B cell (primary cell): ENCODE measurements at regions not wholly inside any gene's neighbourhood (a gene's known extent, or its start where the extent isn't known, plus 50 kb on each side); places are given as distances from the start of the nearest gene placed in this dataset.

Experiments
- ATAC-seq: fragments of 200-7000 bp; cut with Tn5 transposase; one replicate; pipeline ENCODE4 v1.10.0; 2021; ENCODE audit warnings: low read depth, mild to moderate bottlenecking, moderate number of reproducible peaks, moderate library complexity
- CTCF ChIA-PET: fragments of 350-600 bp; sonication (Branson Sonifier 250); formaldehyde crosslinking; loops from one replicate; lab custom pipeline; 2021; ENCODE audit warnings: antibody characterized with exemption, inconsistent platforms; lab: Charles Lee
- POLR2A ChIA-PET: fragments of 350-600 bp; sonication (Branson Sonifier 250); formaldehyde crosslinking; loops from one replicate; lab custom pipeline; 2021; ENCODE audit warnings: antibody characterized with exemption; lab: Charles Lee
- DNase-seq: peaks from one replicate; pipeline ENCODE4 v3.0.0; 2013
- H2AFZ ChIP-seq: 2 replicates; pipeline ENCODE4 v1.6.1; 2012; ENCODE audit warnings: mild to moderate bottlenecking, low read depth, low read length; ENCODE audit not compliant: insufficient read depth, poor library complexity, severe bottlenecking
- H3K27ac ChIP-seq, 2 donors: 1 replicate in 1 of 2; 2 replicates in 1 of 2; pipeline ENCODE4 v1.5.1; 2012 to 2013; ENCODE audit warnings: low read length in 2 of 2, mild to moderate bottlenecking in 2 of 2, moderate library complexity in 1 of 2
- H3K27me3 ChIP-seq, 4 experiments: fragments of 200-600 bp in 1 of 4; sonication (generic) in 1 of 4; replicated peaks in 1 of 4; 1 replicate in 2 of 4; 2 replicates in 2 of 4; pipeline versions ENCODE4 v1.6.1 to v1.7.0; 2013 to 2016; ENCODE audit warnings: low read length in 3 of 4, mild to moderate bottlenecking in 2 of 4, mixed read lengths in 1 of 4, moderate library complexity in 1 of 4; ENCODE audit not compliant: insufficient read depth in 4 of 4, control insufficient read depth in 3 of 4; ENCODE audit errors: control extremely low read depth in 1 of 4
- H3K36me3 ChIP-seq, 2 experiments: replicated peaks in 1 of 2; 1 replicate in 1 of 2; 2 replicates in 1 of 2; pipeline versions ENCODE4 v1.6.1 to v1.7.1; 2013; ENCODE audit warnings: low read length in 1 of 2; ENCODE audit not compliant: insufficient read depth in 2 of 2, control insufficient read depth in 1 of 2; ENCODE audit errors: control extremely low read depth in 1 of 2, extremely low read depth in 1 of 2
- H3K4me1 ChIP-seq, 2 donors: fragments of 200-600 bp in 1 of 2; sonication (generic) in 1 of 2; 1 replicate in 1 of 2; 2 replicates in 1 of 2; pipeline versions ENCODE4 v1.5.1 to v1.6.1; 2013 to 2017; ENCODE audit warnings: low read length in 2 of 2; ENCODE audit not compliant: control insufficient read depth in 2 of 2, insufficient read depth in 2 of 2
- H3K4me2 ChIP-seq: replicated peaks from 2 replicates; pipeline ENCODE3; 2012; ENCODE audit warnings: mild to moderate bottlenecking, low read depth, low read length; ENCODE audit not compliant: poor library complexity, severe bottlenecking
- H3K4me3 ChIP-seq, 5 experiments: fragments of 200-600 bp in 1 of 5; sonication (generic) in 1 of 5; 1 replicate in 3 of 5; 2 replicates in 2 of 5; pipeline versions ENCODE4 v1.5.1 to v1.7.0; 2011 to 2016; ENCODE audit warnings: low read length in 4 of 5, mild to moderate bottlenecking in 4 of 5, low read depth in 2 of 5, control low read depth in 1 of 5, moderate library complexity in 1 of 5; ENCODE audit not compliant: insufficient read depth in 1 of 5; ENCODE audit errors: control extremely low read depth in 1 of 5, extremely low read depth in 1 of 5
- H3K79me2 ChIP-seq: fragments of 200-600 bp; sonication (generic); one replicate; pipeline ENCODE4 v1.6.0; 2016; ENCODE audit warnings: low read length; ENCODE audit not compliant: control insufficient read depth, insufficient read depth
- H3K9ac ChIP-seq: fragments of 200-600 bp; sonication (generic); 2 replicates; pipeline ENCODE4 v1.6.1; 2017; ENCODE audit warnings: mild to moderate bottlenecking, low read length, moderate library complexity
- H3K9me3 ChIP-seq, 3 donors: one replicate each; pipeline versions ENCODE4 v1.6.1 to v1.7.1; 2013; ENCODE audit warnings: low read length in 2 of 3; ENCODE audit not compliant: control insufficient read depth in 2 of 3, insufficient read depth in 1 of 3; ENCODE audit errors: control extremely low read depth in 1 of 3
- H4K20me1 ChIP-seq: 2 replicates; pipeline ENCODE4 v1.6.0; 2012; ENCODE audit warnings: mild to moderate bottlenecking, low read length; ENCODE audit not compliant: insufficient read depth, control insufficient read depth, poor library complexity, severe bottlenecking
- H3K27ac Mint-ChIP-seq: one replicate; pipeline ENCODE4 v1.8.0; 2021; ENCODE audit warnings: mixed read lengths
- H3K27me3 Mint-ChIP-seq: one replicate; pipeline ENCODE4 v1.8.0; 2021; ENCODE audit warnings: mixed read lengths
- H3K4me1 Mint-ChIP-seq: one replicate; pipeline ENCODE4 v1.8.0; 2021; ENCODE audit warnings: mixed read lengths
- H3K4me3 Mint-ChIP-seq: one replicate; pipeline ENCODE4 v1.8.0; 2021; ENCODE audit warnings: mixed read lengths
- H3K9me3 Mint-ChIP-seq: one replicate; pipeline ENCODE4 v1.8.0; 2022; ENCODE audit warnings: mixed read lengths; ENCODE audit not compliant: insufficient read depth
- EZH2 ChIP-seq: IDR thresholded peaks from 2 replicates; pipeline ENCODE4 v1.6.1; 2012; ENCODE audit warnings: borderline replicate concordance, low read depth, mild to moderate bottlenecking, moderate library complexity, low read length; ENCODE audit not compliant: insufficient read depth, poor library complexity, severe bottlenecking
- WGBS: methylation state at CpG from one replicate; pipeline ENCODE4 v1.1.5; 2013; ENCODE audit warnings: missing lambda C conversion rate; ENCODE audit not compliant: insufficient coverage; 5-methylcytosine and 5-hydroxymethylcytosine counted together
- intact Hi-C: fragments of 100-400 bp; cut with micrococcal nuclease; formaldehyde crosslinking; loops from one replicate; pipeline ENCODE4 v1.10.0; 2022
- TF ChIP-seq, protein P1 (sequence below): fragments of 200-600 bp; IDR thresholded peaks from one replicate; pipeline ENCODE4 v1.8.0; 2022; ENCODE audit warnings: antibody characterized with exemption, mild to moderate bottlenecking

DNA sequence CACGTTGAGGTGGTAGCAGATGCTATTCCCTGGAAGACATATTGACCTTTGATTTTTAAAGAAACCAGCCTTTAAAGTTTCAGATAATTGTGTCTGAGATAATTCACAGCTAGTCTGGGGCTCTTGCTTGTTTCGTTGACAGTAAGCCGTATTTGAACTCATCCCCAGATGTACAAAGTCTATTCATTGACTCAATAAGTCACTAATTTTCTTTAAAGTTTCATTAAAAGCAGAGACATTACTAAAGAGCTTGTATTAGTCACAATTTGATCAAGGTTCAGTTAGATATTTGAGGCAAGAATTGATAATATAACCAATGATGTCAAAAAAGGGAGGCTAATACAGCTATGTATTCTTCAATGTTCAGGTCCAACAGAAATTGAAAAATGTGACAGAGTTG, 158.0 kb downstream of the PCSK1 start:
- Mint-ChIP-seq H3K27me3 (no peaks in the 10 kb centered on the region), H3K4me1 (no peaks in the 10 kb centered on the region), H3K9me3 (peaks cover 6% of the 10 kb centered on the region), H3K4me3 (no peak overlapping the region), H3K27ac (no peak overlapping the region)
- POLR2A ChIA-PET = no interaction called here
- ATAC-seq (no peak), DNase-seq (no peak)
- no peak overlapping the region for H2AFZ ChIP-seq
- no peaks in the 10 kb centered on the region for H3K36me3 ChIP-seq
- no peak overlapping the region for H3K4me3 ChIP-seq
- intact Hi-C loops = no loop called here
- WGBS = 92% methylated on average over 2 of the region's 3 CpGs
- H3K27ac ChIP-seq = no peak overlapping the region
- no peaks in the 10 kb centered on the region for H4K20me1 ChIP-seq
- no peak overlapping the region for H3K4me2 ChIP-seq
- H3K9me3 ChIP-seq = no peaks in the 10 kb centered on the region
- no peaks in the 10 kb centered on the region for H3K4me1 ChIP-seq
- H3K27me3 ChIP-seq = no peaks in the 10 kb centered on the region
- no peaks in the 10 kb centered on the region for H3K79me2 ChIP-seq
- no peak overlapping the region for H3K9ac ChIP-seq
- CTCF ChIA-PET = no interaction called here
- TF ChIP-seq EZH2 = no peak
- TF ChIP-seq, protein P1, sequence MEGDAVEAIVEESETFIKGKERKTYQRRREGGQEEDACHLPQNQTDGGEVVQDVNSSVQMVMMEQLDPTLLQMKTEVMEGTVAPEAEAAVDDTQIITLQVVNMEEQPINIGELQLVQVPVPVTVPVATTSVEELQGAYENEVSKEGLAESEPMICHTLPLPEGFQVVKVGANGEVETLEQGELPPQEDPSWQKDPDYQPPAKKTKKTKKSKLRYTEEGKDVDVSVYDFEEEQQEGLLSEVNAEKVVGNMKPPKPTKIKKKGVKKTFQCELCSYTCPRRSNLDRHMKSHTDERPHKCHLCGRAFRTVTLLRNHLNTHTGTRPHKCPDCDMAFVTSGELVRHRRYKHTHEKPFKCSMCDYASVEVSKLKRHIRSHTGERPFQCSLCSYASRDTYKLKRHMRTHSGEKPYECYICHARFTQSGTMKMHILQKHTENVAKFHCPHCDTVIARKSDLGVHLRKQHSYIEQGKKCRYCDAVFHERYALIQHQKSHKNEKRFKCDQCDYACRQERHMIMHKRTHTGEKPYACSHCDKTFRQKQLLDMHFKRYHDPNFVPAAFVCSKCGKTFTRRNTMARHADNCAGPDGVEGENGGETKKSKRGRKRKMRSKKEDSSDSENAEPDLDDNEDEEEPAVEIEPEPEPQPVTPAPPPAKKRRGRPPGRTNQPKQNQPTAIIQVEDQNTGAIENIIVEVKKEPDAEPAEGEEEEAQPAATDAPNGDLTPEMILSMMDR = no peak

- no peak for DNase-seq
- H3K9me3 ChIP-seq = peaks cover 0 to 14% (median 0%) of the 10 kb centered on the region in 3 donors
- peaks cover 15% of the 10 kb centered on the region for H3K27me3 Mint-ChIP-seq
- ChIA-PET CTCF (no interaction called here), POLR2A (no interaction called here)
- no peak for ATAC-seq
- H3K9ac ChIP-seq = no peak overlapping the region
- H3K27ac ChIP-seq = no peak overlapping the region
- no peak overlapping the region for H3K4me3 ChIP-seq
- H3K27ac Mint-ChIP-seq = no peak overlapping the region
- H3K4me2 ChIP-seq = no peak overlapping the region
- no peaks in the 10 kb centered on the region for H3K36me3 ChIP-seq
- H3K4me1 Mint-ChIP-seq = no peaks in the 10 kb centered on the region
- no peaks in the 10 kb centered on the region for H3K79me2 ChIP-seq
- H3K4me3 Mint-ChIP-seq = no peak overlapping the region
- H2AFZ ChIP-seq = no peak overlapping the region
- no CpG with 5 or more reads among the region's 1 CpG for WGBS
- TF ChIP-seq, protein P1 = no peak
- no peak for TF ChIP-seq EZH2
- peaks cover 22% of the 10 kb centered on the region for H3K9me3 Mint-ChIP-seq
- no peaks in the 10 kb centered on the region for H3K4me1 ChIP-seq
- intact Hi-C loops = no loop called here
- no peaks in the 10 kb centered on the region for H3K27me3 ChIP-seq
- H4K20me1 ChIP-seq = no peaks in the 10 kb centered on the region
Measured at GRCh38 chr5:96265487-96265886, 167.6 kb downstream of the PCSK1 start.
